Suprapubic skin (tissue), 4 donors: ENCODE measurements at regions not wholly inside any gene's neighbourhood (a gene's known extent, or its start where the extent isn't known, plus 50 kb on each side); places are given as distances from the start of the nearest gene placed in this dataset.

Experiments used
- CTCF ChIP-seq, 2 donors: fragments of 200-600 bp in 1 of 2; fragments of 450-650 bp in 1 of 2; sonication (generic) in 1 of 2; IDR thresholded peaks; one replicate each; pipeline ENCODE4 v1.5.1; 2016 to 2019; ENCODE audit warnings: antibody characterized with exemption in 2 of 2, mild to moderate bottlenecking in 1 of 2, moderate library complexity in 1 of 2
- EP300 ChIP-seq: sonication (generic); formaldehyde crosslinking; IDR thresholded peaks from one replicate; pipeline ENCODE4 v1.6.1; 2017; ENCODE audit warnings: antibody characterized with exemption
- POLR2AphosphoS5 ChIP-seq, 3 donors: sonication (generic); formaldehyde crosslinking; IDR thresholded peaks; one replicate each; pipeline ENCODE4 v1.6.1; 2017; ENCODE audit warnings: antibody characterized with exemption in 3 of 3

GRCh38 chr6:135583256-135583761 lies 85.8 kb upstream of the AHI1 start:
- TF ChIP-seq CTCF (IDR thresholded peaks at IDR 0.05), result no peak
- no peak for TF ChIP-seq EP300
- TF ChIP-seq POLR2AphosphoS5 (IDR thresholded peaks at IDR 0.05), result no peak
